ENCODE measurements at regions not wholly inside any gene's neighbourhood (a gene's known extent, or its start where the extent isn't known, plus 50 kb on each side); places are given as distances from the start of the nearest gene placed in this dataset.

DNA sequence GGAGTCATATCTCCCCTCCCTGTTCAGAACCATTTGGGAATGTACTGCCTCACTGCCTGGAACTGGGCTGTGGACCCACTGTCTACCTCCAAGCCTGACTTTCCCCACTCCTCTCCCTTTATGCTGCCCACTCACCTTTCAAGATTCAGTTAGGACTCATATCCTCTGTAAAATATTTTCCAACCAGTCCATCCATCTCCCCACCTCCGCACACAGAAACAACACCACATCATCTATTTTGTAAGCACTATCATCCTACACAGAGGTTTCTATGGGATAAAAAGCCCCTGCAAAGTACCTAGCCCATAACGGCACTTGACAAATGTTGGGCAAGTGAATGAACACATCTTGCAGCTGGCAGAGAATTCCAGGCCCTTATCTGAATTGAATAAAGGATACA, 250.8 kb downstream of the ANAPC1 start:
- no peak for DNase-seq (ENCODE audit: low spot score)
- no CpG with 5 or more reads among the region's 2 CpGs for WGBS, 2 donors (ENCODE audit: extremely low coverage in 2 of 2, insufficient read length in 2 of 2, insufficient replicate concordance in 1 of 2)
- H3K9me3 ChIP-seq (replicated peaks in 1 of 2; ENCODE audit: control insufficient read depth in 2 of 2, insufficient read depth in 1 of 2, low read depth in 1 of 2, low read length in 2 of 2), result peaks cover 3 to 14% of the 10 kb centered on the region in 2 donors
- H3K18ac ChIP-seq (ENCODE audit: low read length), result no peak overlapping the region
- no peak overlapping the region for H2AFZ ChIP-seq (ENCODE audit: low read length)
- no peak overlapping the region for H3K4me3 ChIP-seq (ENCODE audit: low read length in 2 of 2)
- H2BK120ac ChIP-seq (ENCODE audit: low read depth, low read length), result no peak overlapping the region
- H3K9ac ChIP-seq (ENCODE audit: low read depth, low read length, poor library complexity), result no peak overlapping the region
- peaks cover 0 to 3% of the 10 kb centered on the region in 2 donors for H3K4me1 ChIP-seq (ENCODE audit: control insufficient read depth in 2 of 2, insufficient read depth in 1 of 2, low read depth in 1 of 2, low read length in 2 of 2)
- no peak overlapping the region for H3K4me2 ChIP-seq (ENCODE audit: insufficient read depth, low read length, poor library complexity, severe bottlenecking)
- H4K8ac ChIP-seq (ENCODE audit: low read depth, low read length), result no peak overlapping the region
- no peak overlapping the region for H3K4ac ChIP-seq (ENCODE audit: low read length)
- no peaks in the 10 kb centered on the region for H3K79me1 ChIP-seq (ENCODE audit: low read depth, low read length)
- H3K27me3 ChIP-seq (ENCODE audit: control insufficient read depth in 3 of 3, insufficient read depth in 3 of 3, low read depth in 1 of 3, low read length in 3 of 3), result peaks cover 0 to 5% (median 0%) of the 10 kb centered on the region in 3 experiments
- H3K36me3 ChIP-seq (replicated peaks in 1 of 2; ENCODE audit: control insufficient read depth in 2 of 2, insufficient read depth in 2 of 2, low read length in 2 of 2), result no peaks in the 10 kb centered on the region
- H3K14ac ChIP-seq (ENCODE audit: low read length), result no peak overlapping the region
- H3K27ac ChIP-seq (replicated peaks; ENCODE audit: low read length), result no peak overlapping the region
- H2BK12ac ChIP-seq (ENCODE audit: low read length), result no peak overlapping the region
- no peak overlapping the region for H4K91ac ChIP-seq (ENCODE audit: low read depth, low read length, poor library complexity)
- no peak overlapping the region for H2AK5ac ChIP-seq (ENCODE audit: low read depth, low read length)
- H3K23ac ChIP-seq (ENCODE audit: low read depth, low read length, poor library complexity), result no peak overlapping the region
- H2BK5ac ChIP-seq (ENCODE audit: low read length), result no peak overlapping the region
- H2BK15ac ChIP-seq (ENCODE audit: low read length), result no peak overlapping the region

DNA sequence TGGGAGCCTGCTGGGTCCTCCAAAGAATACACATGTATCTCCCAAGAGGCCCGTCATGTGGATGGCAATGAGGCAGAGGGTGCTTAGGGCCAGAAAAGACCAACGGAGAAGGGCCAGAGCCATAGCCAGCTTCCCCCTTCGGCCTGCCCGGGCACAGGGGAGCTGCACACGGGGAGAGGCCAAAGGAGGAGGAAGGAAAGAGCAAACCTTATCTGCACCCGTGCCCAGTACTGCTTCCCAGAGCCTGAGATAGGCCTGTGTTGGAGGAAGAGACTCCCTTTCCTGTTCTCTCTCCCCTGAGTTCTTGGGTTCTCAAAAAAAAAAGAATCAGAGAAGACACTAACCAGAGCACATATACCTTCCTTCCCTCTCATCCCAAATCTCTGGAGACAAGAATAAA, 250.3 kb downstream of the ANAPC1 start:
- no peak overlapping the region for H3K4me2 ChIP-seq (ENCODE audit: insufficient read depth, low read length, poor library complexity, severe bottlenecking)
- H3K14ac ChIP-seq (ENCODE audit: low read length), result no peak overlapping the region
- no CpG with 5 or more reads among the region's 6 CpGs for WGBS, 2 donors (ENCODE audit: extremely low coverage in 2 of 2, insufficient read length in 2 of 2, insufficient replicate concordance in 1 of 2)
- H3K9me3 ChIP-seq (replicated peaks in 1 of 2; ENCODE audit: control insufficient read depth in 2 of 2, insufficient read depth in 1 of 2, low read depth in 1 of 2, low read length in 2 of 2), result peaks cover 3 to 12% of the 10 kb centered on the region in 2 donors
- no peak overlapping the region for H3K18ac ChIP-seq (ENCODE audit: low read length)
- no peak overlapping the region for H3K4ac ChIP-seq (ENCODE audit: low read length)
- H3K23ac ChIP-seq (ENCODE audit: low read depth, low read length, poor library complexity), result peak overlapping the region; percentile 49
- H3K27me3 ChIP-seq (ENCODE audit: control insufficient read depth in 3 of 3, insufficient read depth in 3 of 3, low read depth in 1 of 3, low read length in 3 of 3), result peaks cover 0 to 5% (median 0%) of the 10 kb centered on the region in 3 experiments
- H2BK12ac ChIP-seq (ENCODE audit: low read length), result no peak overlapping the region
- H3K36me3 ChIP-seq (replicated peaks in 1 of 2; ENCODE audit: control insufficient read depth in 2 of 2, insufficient read depth in 2 of 2, low read length in 2 of 2), result no peaks in the 10 kb centered on the region
- no peaks in the 10 kb centered on the region for H3K79me1 ChIP-seq (ENCODE audit: low read depth, low read length)
- H3K4me3 ChIP-seq (ENCODE audit: low read length in 2 of 2), result no peak overlapping the region
- H3K9ac ChIP-seq (ENCODE audit: low read depth, low read length, poor library complexity), result no peak overlapping the region
- no peak overlapping the region for H2BK5ac ChIP-seq (ENCODE audit: low read length)
- peaks cover 0 to 3% of the 10 kb centered on the region in 2 donors for H3K4me1 ChIP-seq (ENCODE audit: control insufficient read depth in 2 of 2, insufficient read depth in 1 of 2, low read depth in 1 of 2, low read length in 2 of 2)
- H4K8ac ChIP-seq (ENCODE audit: low read depth, low read length), result no peak overlapping the region
- no peak for DNase-seq (ENCODE audit: low spot score)
- no peak overlapping the region for H2AFZ ChIP-seq (ENCODE audit: low read length)
- H2AK5ac ChIP-seq (ENCODE audit: low read depth, low read length), result no peak overlapping the region
- H2BK120ac ChIP-seq (ENCODE audit: low read depth, low read length), result no peak overlapping the region
- H4K91ac ChIP-seq (ENCODE audit: low read depth, low read length, poor library complexity), result peak overlapping the region; percentile 26
- no peak overlapping the region for H2BK15ac ChIP-seq (ENCODE audit: low read length)
- no peak overlapping the region for H3K27ac ChIP-seq (replicated peaks; ENCODE audit: low read length)

GRCh38 chr2:111634050-111634794, 249.8 kb downstream of the ANAPC1 start:
- Histone ChIP-seq H3K4me2 (ENCODE audit: insufficient read depth, low read length, poor library complexity, severe bottlenecking) (no peak overlapping the region), H3K14ac (ENCODE audit: low read length) (no peak overlapping the region), H2AK5ac (ENCODE audit: low read depth, low read length) (no peak overlapping the region), H3K27me3 (ENCODE audit: control insufficient read depth in 3 of 3, insufficient read depth in 3 of 3, low read depth in 1 of 3, low read length in 3 of 3) (peaks cover 0 to 5% (median 0%) of the 10 kb centered on the region in 3 experiments), H3K4me1 (ENCODE audit: control insufficient read depth in 2 of 2, insufficient read depth in 1 of 2, low read depth in 1 of 2, low read length in 2 of 2) (peaks cover 0 to 3% of the 10 kb centered on the region in 2 donors), H3K4ac (ENCODE audit: low read length) (no peak overlapping the region), H3K23ac (ENCODE audit: low read depth, low read length, poor library complexity) (no peak overlapping the region), H4K91ac (ENCODE audit: low read depth, low read length, poor library complexity) (no peak overlapping the region), H4K8ac (ENCODE audit: low read depth, low read length) (no peak overlapping the region), H3K9me3 (replicated peaks in 1 of 2; ENCODE audit: control insufficient read depth in 2 of 2, insufficient read depth in 1 of 2, low read depth in 1 of 2, low read length in 2 of 2) (peaks cover 3 to 6% of the 10 kb centered on the region in 2 donors), H2AFZ (ENCODE audit: low read length) (no peak overlapping the region), H2BK15ac (ENCODE audit: low read length) (no peak overlapping the region), H3K9ac (ENCODE audit: low read depth, low read length, poor library complexity) (no peak overlapping the region), H3K27ac (replicated peaks; ENCODE audit: low read length) (no peak overlapping the region), H2BK5ac (ENCODE audit: low read length) (no peak overlapping the region), H3K36me3 (replicated peaks in 1 of 2; ENCODE audit: control insufficient read depth in 2 of 2, insufficient read depth in 2 of 2, low read length in 2 of 2) (no peaks in the 10 kb centered on the region), H3K18ac (ENCODE audit: low read length) (no peak overlapping the region), H2BK12ac (ENCODE audit: low read length) (no peak overlapping the region), H3K79me1 (ENCODE audit: low read depth, low read length) (no peaks in the 10 kb centered on the region), H2BK120ac (ENCODE audit: low read depth, low read length) (no peak overlapping the region), H3K4me3 (ENCODE audit: low read length in 2 of 2) (no peak overlapping the region)
- no CpG with 5 or more reads among the region's 2 CpGs for WGBS, 2 donors (ENCODE audit: extremely low coverage in 2 of 2, insufficient read length in 2 of 2, insufficient replicate concordance in 1 of 2)
- DNase-seq (ENCODE audit: low spot score), result no peak

GRCh38 chr2:111634995-111635538, 248.9 kb downstream of the ANAPC1 start:
- Histone ChIP-seq H2BK15ac (ENCODE audit: low read length) (no peak overlapping the region), H3K9ac (ENCODE audit: low read depth, low read length, poor library complexity) (no peak overlapping the region), H3K14ac (ENCODE audit: low read length) (no peak overlapping the region), H3K4me2 (ENCODE audit: insufficient read depth, low read length, poor library complexity, severe bottlenecking) (no peak overlapping the region), H4K91ac (ENCODE audit: low read depth, low read length, poor library complexity) (no peak overlapping the region), H3K36me3 (replicated peaks in 1 of 2; ENCODE audit: control insufficient read depth in 2 of 2, insufficient read depth in 2 of 2, low read length in 2 of 2) (no peaks in the 10 kb centered on the region), H3K79me1 (ENCODE audit: low read depth, low read length) (no peaks in the 10 kb centered on the region), H2BK12ac (ENCODE audit: low read length) (no peak overlapping the region), H3K23ac (ENCODE audit: low read depth, low read length, poor library complexity) (no peak overlapping the region), H3K9me3 (replicated peaks in 1 of 2; ENCODE audit: control insufficient read depth in 2 of 2, insufficient read depth in 1 of 2, low read depth in 1 of 2, low read length in 2 of 2) (peaks cover 0 to 3% of the 10 kb centered on the region in 2 donors), H3K4me3 (ENCODE audit: low read length in 2 of 2) (no peak overlapping the region), H3K4ac (ENCODE audit: low read length) (no peak overlapping the region), H2BK5ac (ENCODE audit: low read length) (no peak overlapping the region), H2AFZ (ENCODE audit: low read length) (no peak overlapping the region), H3K27me3 (ENCODE audit: control insufficient read depth in 3 of 3, insufficient read depth in 3 of 3, low read depth in 1 of 3, low read length in 3 of 3) (peaks cover 0 to 5% (median 0%) of the 10 kb centered on the region in 3 experiments), H3K4me1 (ENCODE audit: control insufficient read depth in 2 of 2, insufficient read depth in 1 of 2, low read depth in 1 of 2, low read length in 2 of 2) (peaks cover 0 to 3% of the 10 kb centered on the region in 2 donors), H4K8ac (ENCODE audit: low read depth, low read length) (no peak overlapping the region), H2AK5ac (ENCODE audit: low read depth, low read length) (no peak overlapping the region), H3K27ac (replicated peaks; ENCODE audit: low read length) (no peak overlapping the region), H3K18ac (ENCODE audit: low read length) (no peak overlapping the region), H2BK120ac (ENCODE audit: low read depth, low read length) (no peak overlapping the region)
- no CpG with 5 or more reads among the region's 4 CpGs for WGBS, 2 donors (ENCODE audit: extremely low coverage in 2 of 2, insufficient read length in 2 of 2, insufficient replicate concordance in 1 of 2)
- DNase-seq (ENCODE audit: low spot score), result no peak

Measured in neuronal stem cell (in vitro differentiated cells).